ENCODE measurements at regions not wholly inside any gene's neighbourhood (a gene's known extent, or its start where the extent isn't known, plus 50 kb on each side); places are given as distances from the start of the nearest gene placed in this dataset.

GRCh38 chr3:35946854-35947515 is 307.7 kb downstream of the ARPP21 start:
- no peak overlapping the region for H2BK12ac ChIP-seq (ENCODE audit: low read depth, low read length)
- no peak overlapping the region for H3K56ac ChIP-seq (replicated peaks; ENCODE audit: insufficient read length, low read depth, low read length)
- no peak overlapping the region for H3K27ac ChIP-seq (ENCODE audit: low read depth, low read length)
- H2BK120ac ChIP-seq (replicated peaks; ENCODE audit: low read depth, low read length): no peak overlapping the region
- DNase-seq (ENCODE audit: low read depth in 1 of 2, low spot score in 2 of 2): no peak
- H4K91ac ChIP-seq (replicated peaks; ENCODE audit: insufficient read length, low read length): no peak overlapping the region
- no peak overlapping the region for H2AFZ ChIP-seq (ENCODE audit: low read length)
- no peak overlapping the region for H3K14ac ChIP-seq (ENCODE audit: insufficient read length)
- no peaks in the 10 kb centered on the region for H3K36me3 ChIP-seq (ENCODE audit: control insufficient read depth in 2 of 4, insufficient read depth in 4 of 4, low read length in 3 of 4)
- H4K8ac ChIP-seq (ENCODE audit: extremely low read depth, insufficient read depth, low read length): no peak overlapping the region
- no peaks in the 10 kb centered on the region for H3K79me2 ChIP-seq (ENCODE audit: control insufficient read depth in 1 of 2, insufficient read depth in 2 of 2, low read length in 2 of 2)
- H2BK5ac ChIP-seq (ENCODE audit: low read depth, low read length): no peak overlapping the region
- H3K18ac ChIP-seq (ENCODE audit: extremely low read depth, low read length): no peak overlapping the region
- H3K23ac ChIP-seq (ENCODE audit: insufficient read length): no peak overlapping the region
- no peaks in the 10 kb centered on the region for H3K9me3 ChIP-seq (ENCODE audit: insufficient read depth in 2 of 2, low read depth in 1 of 2, low read length in 1 of 2)
- POLR2A ChIA-PET (ENCODE audit: partially characterized antibody): no interaction called here
- H3K4ac ChIP-seq (replicated peaks; ENCODE audit: insufficient read length, low read depth, low read length): no peak overlapping the region
- FAIRE-seq: no peak
- H4K20me1 ChIP-seq (replicated peaks in 1 of 2; ENCODE audit: control insufficient read depth in 1 of 2, insufficient read depth in 2 of 2, low read length in 2 of 2): no peaks in the 10 kb centered on the region
- no peak overlapping the region for H2BK20ac ChIP-seq (ENCODE audit: low read length)
- no peak overlapping the region for H3K9ac ChIP-seq (replicated peaks in 1 of 4; ENCODE audit: extremely low read depth in 1 of 4, low read depth in 3 of 4, low read length in 3 of 4)
- H2BK15ac ChIP-seq (ENCODE audit: low read length): no peak overlapping the region
- H3K23me2 ChIP-seq (ENCODE audit: low read depth, low read length): no peaks in the 10 kb centered on the region
- no peak overlapping the region for H3K4me3 ChIP-seq (ENCODE audit: extremely low read depth in 1 of 4, insufficient read depth in 2 of 4, low read depth in 3 of 4, low read length in 4 of 4)
- H3K27me3 ChIP-seq (replicated peaks in 1 of 4; ENCODE audit: control insufficient read depth in 3 of 4, extremely low read depth in 1 of 4, insufficient read depth in 3 of 4, low read length in 3 of 4): no peaks in the 10 kb centered on the region
- CTCF ChIA-PET (ENCODE audit: partially characterized antibody): interaction anchor here (0.6 to 2.4 kb wide), 12 partner anchors 9 to 173 kb away, joined by 3 to 13 read pairs (median 3); no protein-coding TSS in a partner anchor
- no peaks in the 10 kb centered on the region for H3K79me1 ChIP-seq (ENCODE audit: low read depth, low read length)
- H2AK5ac ChIP-seq (ENCODE audit: low read depth, low read length): no peak overlapping the region
- H4K5ac ChIP-seq (ENCODE audit: insufficient read length, low read depth, low read length): no peak overlapping the region
- H3K4me2 ChIP-seq (ENCODE audit: insufficient read depth in 1 of 2, low read depth in 2 of 2, low read length in 2 of 2): no peak overlapping the region
- 100% methylated on average over 2 of the region's 2 CpGs; no CpG with 5 or more reads in 1 of the 2 experiments for WGBS, 2 experiments (ENCODE audit: extremely low coverage in 1 of 2, insufficient coverage in 1 of 2, insufficient read length in 1 of 2, insufficient replicate concordance in 2 of 2, low coverage in 1 of 2, low lambda C conversion rate in 2 of 2, missing lambda C conversion rate in 1 of 2)
- no peaks in the 10 kb centered on the region for H3K4me1 ChIP-seq (replicated peaks in 1 of 4; ENCODE audit: control insufficient read depth in 3 of 4, insufficient read depth in 4 of 4, low read length in 3 of 4)
- no peak for TF ChIP-seq RNF2 (IDR thresholded peaks at IDR 0.05; ENCODE audit: borderline replicate concordance, low read depth, low read length, missing control alignments, poor library complexity, severe bottlenecking)
- no peak for TF ChIP-seq SP4 (IDR thresholded peaks at IDR 0.05; ENCODE audit: low read length)
- TF ChIP-seq CHD2 (IDR thresholded peaks at IDR 0.05; ENCODE audit: low read length): no peak
- no peak for TF ChIP-seq E2F6 (IDR thresholded peaks at IDR 0.05)
- no peak for TF ChIP-seq ASH2L (IDR thresholded peaks at IDR 0.05; ENCODE audit: low read length)
- no peak for TF ChIP-seq GTF2F1 (IDR thresholded peaks at IDR 0.05; ENCODE audit: borderline replicate concordance, low read depth, low read length)
- no peak for TF ChIP-seq CBX8 (IDR thresholded peaks at IDR 0.05; ENCODE audit: borderline replicate concordance, low read depth, low read length)
- TF ChIP-seq JUND (IDR thresholded peaks at IDR 0.05; ENCODE audit: low read length): no peak
- TF ChIP-seq SP2 (IDR thresholded peaks at IDR 0.05; ENCODE audit: low read length): no peak

Data from H1 (cell line).